HL-60 (cell line): ENCODE measurements at regions not wholly inside any gene's neighbourhood (a gene's known extent, or its start where the extent isn't known, plus 50 kb on each side); places are given as distances from the start of the nearest gene placed in this dataset.

Experiments
- DNase-seq, 2 experiments: peaks; one replicate each; pipeline ENCODE4 v3.0.0-alpha.2; 2010 to 2020; ENCODE audit warnings: low read depth in 1 of 2, low spot score in 1 of 2
- H3K27ac ChIP-seq: fragments of 250-450 bp; sonication (Bioruptor Pico); replicated peaks from 2 replicates; pipeline ENCODE4 v1.5.1; 2020; ENCODE audit warnings: mild to moderate bottlenecking, moderate library complexity
- H3K27me3 ChIP-seq: fragments of 250-450 bp; sonication (Bioruptor Pico); 2 replicates; pipeline ENCODE4 v1.5.1; 2021; ENCODE audit warnings: mild to moderate bottlenecking, moderate library complexity; ENCODE audit not compliant: insufficient read depth, poor library complexity, severe bottlenecking
- H3K4me3 ChIP-seq: replicated peaks from 2 replicates; pipeline ENCODE4 v1.5.1; 2011; ENCODE audit warnings: mild to moderate bottlenecking, control low read depth, low read length; ENCODE audit not compliant: insufficient read depth
- GABPA ChIP-seq: IDR thresholded peaks from 2 replicates; pipeline ENCODE4 v1.6.1; 2012; ENCODE audit warnings: low read depth
- POLR2AphosphoS5 ChIP-seq: IDR thresholded peaks from 2 replicates; pipeline ENCODE4 v1.6.1; 2012; ENCODE audit warnings: low read depth
- SPI1 ChIP-seq: IDR thresholded peaks from 2 replicates; pipeline ENCODE4 v1.6.1; 2012; ENCODE audit warnings: low read depth, mild to moderate bottlenecking, borderline replicate concordance
- TF ChIP-seq, protein P1 (sequence below): IDR thresholded peaks from one replicate; pipeline ENCODE4 v1.5.1; 2011; ENCODE audit warnings: low read length, control low read depth, inconsistent platforms; ENCODE audit not compliant: insufficient read depth
- TF ChIP-seq, protein P2 (sequence below): IDR thresholded peaks from 2 replicates; pipeline ENCODE4 v1.6.1; 2012; ENCODE audit warnings: low read depth; ENCODE audit not compliant: insufficient replicate concordance

DNA sequence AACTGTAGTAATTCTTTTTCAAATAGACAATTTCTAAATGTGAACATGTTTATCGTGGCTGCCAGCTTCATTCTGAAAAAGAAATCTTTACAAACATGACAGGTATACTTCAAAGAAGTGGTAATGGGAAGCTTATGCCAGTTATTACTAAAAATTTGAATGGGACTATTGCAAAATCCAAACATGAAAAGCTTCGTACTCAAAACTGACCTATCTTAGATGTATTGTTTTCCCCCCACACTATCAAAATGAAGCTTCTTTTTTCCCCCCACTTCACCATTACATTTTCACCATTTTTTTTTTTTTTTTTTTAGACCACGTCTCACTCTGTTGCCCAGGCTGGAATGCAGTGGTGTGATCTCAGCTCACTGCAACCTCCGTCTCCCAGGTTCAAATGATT is 50.4 kb upstream of the SERTAD2 start:
- DNase-seq = no peak
- Histone ChIP-seq H3K4me3 (no peak overlapping the region), H3K27me3 (no peaks in the 10 kb centered on the region), H3K27ac (no peak overlapping the region)
- TF ChIP-seq POLR2AphosphoS5 = no peak
- TF ChIP-seq GABPA = no peak
- TF ChIP-seq, protein P1, sequence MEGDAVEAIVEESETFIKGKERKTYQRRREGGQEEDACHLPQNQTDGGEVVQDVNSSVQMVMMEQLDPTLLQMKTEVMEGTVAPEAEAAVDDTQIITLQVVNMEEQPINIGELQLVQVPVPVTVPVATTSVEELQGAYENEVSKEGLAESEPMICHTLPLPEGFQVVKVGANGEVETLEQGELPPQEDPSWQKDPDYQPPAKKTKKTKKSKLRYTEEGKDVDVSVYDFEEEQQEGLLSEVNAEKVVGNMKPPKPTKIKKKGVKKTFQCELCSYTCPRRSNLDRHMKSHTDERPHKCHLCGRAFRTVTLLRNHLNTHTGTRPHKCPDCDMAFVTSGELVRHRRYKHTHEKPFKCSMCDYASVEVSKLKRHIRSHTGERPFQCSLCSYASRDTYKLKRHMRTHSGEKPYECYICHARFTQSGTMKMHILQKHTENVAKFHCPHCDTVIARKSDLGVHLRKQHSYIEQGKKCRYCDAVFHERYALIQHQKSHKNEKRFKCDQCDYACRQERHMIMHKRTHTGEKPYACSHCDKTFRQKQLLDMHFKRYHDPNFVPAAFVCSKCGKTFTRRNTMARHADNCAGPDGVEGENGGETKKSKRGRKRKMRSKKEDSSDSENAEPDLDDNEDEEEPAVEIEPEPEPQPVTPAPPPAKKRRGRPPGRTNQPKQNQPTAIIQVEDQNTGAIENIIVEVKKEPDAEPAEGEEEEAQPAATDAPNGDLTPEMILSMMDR = no peak
- TF ChIP-seq, protein P2, sequence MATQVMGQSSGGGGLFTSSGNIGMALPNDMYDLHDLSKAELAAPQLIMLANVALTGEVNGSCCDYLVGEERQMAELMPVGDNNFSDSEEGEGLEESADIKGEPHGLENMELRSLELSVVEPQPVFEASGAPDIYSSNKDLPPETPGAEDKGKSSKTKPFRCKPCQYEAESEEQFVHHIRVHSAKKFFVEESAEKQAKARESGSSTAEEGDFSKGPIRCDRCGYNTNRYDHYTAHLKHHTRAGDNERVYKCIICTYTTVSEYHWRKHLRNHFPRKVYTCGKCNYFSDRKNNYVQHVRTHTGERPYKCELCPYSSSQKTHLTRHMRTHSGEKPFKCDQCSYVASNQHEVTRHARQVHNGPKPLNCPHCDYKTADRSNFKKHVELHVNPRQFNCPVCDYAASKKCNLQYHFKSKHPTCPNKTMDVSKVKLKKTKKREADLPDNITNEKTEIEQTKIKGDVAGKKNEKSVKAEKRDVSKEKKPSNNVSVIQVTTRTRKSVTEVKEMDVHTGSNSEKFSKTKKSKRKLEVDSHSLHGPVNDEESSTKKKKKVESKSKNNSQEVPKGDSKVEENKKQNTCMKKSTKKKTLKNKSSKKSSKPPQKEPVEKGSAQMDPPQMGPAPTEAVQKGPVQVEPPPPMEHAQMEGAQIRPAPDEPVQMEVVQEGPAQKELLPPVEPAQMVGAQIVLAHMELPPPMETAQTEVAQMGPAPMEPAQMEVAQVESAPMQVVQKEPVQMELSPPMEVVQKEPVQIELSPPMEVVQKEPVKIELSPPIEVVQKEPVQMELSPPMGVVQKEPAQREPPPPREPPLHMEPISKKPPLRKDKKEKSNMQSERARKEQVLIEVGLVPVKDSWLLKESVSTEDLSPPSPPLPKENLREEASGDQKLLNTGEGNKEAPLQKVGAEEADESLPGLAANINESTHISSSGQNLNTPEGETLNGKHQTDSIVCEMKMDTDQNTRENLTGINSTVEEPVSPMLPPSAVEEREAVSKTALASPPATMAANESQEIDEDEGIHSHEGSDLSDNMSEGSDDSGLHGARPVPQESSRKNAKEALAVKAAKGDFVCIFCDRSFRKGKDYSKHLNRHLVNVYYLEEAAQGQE = no peak
- TF ChIP-seq SPI1 = no peak

DNA sequence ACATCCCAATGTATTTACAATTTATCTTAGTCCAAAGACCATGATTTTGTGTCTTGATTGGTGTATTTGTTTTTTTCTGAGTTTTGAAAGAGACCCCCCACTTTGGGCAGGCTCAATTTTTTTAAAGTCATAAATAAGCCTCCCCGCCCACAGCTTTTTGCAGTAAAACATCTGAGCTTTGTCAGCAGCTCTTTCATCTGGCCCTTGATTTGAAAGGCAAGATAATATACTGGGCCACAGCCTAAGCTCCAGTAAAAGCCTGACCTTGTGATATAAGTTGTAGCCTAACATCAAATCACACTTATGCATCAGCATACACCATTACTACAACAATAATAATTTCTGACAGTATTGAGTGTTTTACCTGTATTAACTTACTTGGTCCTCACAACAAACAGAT is 51.3 kb upstream of the SERTAD2 start:
- TF ChIP-seq, protein P2 = no peak
- TF ChIP-seq, protein P1 = no peak
- TF ChIP-seq POLR2AphosphoS5 = no peak
- DNase-seq = no peak
- Histone ChIP-seq H3K27me3 (no peaks in the 10 kb centered on the region), H3K4me3 (no peak overlapping the region), H3K27ac (no peak overlapping the region)

DNA sequence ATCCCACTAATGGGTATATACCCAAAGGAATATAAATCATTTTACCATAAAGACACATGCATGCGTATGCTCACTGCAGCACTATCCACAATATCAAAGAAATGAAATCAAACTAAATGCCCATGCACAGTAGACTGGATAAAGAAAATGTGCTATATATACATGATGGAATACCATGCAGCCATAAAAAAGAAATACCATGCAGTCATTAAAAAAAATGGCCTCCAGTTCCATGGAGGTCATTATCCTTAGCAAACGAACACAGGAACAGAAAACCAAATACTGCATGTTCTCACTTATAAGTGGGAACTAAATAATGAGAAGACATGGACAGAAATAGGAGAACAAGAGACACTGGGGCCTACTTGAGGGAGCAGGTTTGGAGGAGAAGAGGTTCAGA is 53.6 kb upstream of the SERTAD2 start:
- H3K27ac ChIP-seq = no peak overlapping the region
- TF ChIP-seq, protein P1 = no peak
- TF ChIP-seq, protein P2 = no peak
- no peak for TF ChIP-seq POLR2AphosphoS5
- no peak for TF ChIP-seq SPI1
- TF ChIP-seq GABPA = no peak
- H3K4me3 ChIP-seq = no peak overlapping the region
- no peak for DNase-seq
- H3K27me3 ChIP-seq = no peaks in the 10 kb centered on the region
